G401.6 (cell line): ENCODE measurements at regions not wholly inside any gene's neighbourhood (a gene's known extent, or its start where the extent isn't known, plus 50 kb on each side); places are given as distances from the start of the nearest gene placed in this dataset.

Experiments
- FAIRE-seq: peaks from 2 replicates; lab custom pipeline; 2012; peaks lifted over from hg19 to GRCh38; lab: Jason Lieb, UNC

- FAIRE-seq = no peak
Measured at GRCh38 chr15:79373113-79373512, 59.0 kb upstream of the MINAR1 start.

- FAIRE-seq = no peak
Measured at GRCh38 chr15:79373728-79374127, 58.4 kb upstream of the MINAR1 start.

GRCh38 chr15:79376383-79376782 is 55.8 kb upstream of the MINAR1 start:
- no peak for FAIRE-seq

GRCh38 chr15:79378394-79379109 is 53.6 kb upstream of the MINAR1 start:
- FAIRE-seq = no peak

- peak; percentile 23 for FAIRE-seq
Measured at GRCh38 chr15:79380755-79381497, 51.2 kb upstream of the MINAR1 start.

- FAIRE-seq = no peak
Measured at GRCh38 chr15:79381593-79381992, 50.5 kb upstream of the MINAR1 start.
